ENCODE measurements at regions not wholly inside any gene's neighbourhood (a gene's known extent, or its start where the extent isn't known, plus 50 kb on each side); places are given as distances from the start of the nearest gene placed in this dataset.

- no peak overlapping the region for H3K27ac Mint-ChIP-seq
- no peak for DNase-seq (ENCODE audit: low spot score, unreplicated experiment)
- no peaks in the 10 kb centered on the region for H3K4me1 Mint-ChIP-seq (ENCODE audit: low read depth)
- peaks cover 5% of the 10 kb centered on the region for H3K9me3 Mint-ChIP-seq (ENCODE audit: low read depth)
- peaks cover 25% of the 10 kb centered on the region for H3K36me3 Mint-ChIP-seq (ENCODE audit: insufficient read depth)
- H3K27me3 Mint-ChIP-seq, result no peaks in the 10 kb centered on the region
- TF ChIP-seq CTCF (IDR thresholded peaks at IDR 0.05; ENCODE audit: unreplicated experiment), result no peak
- H3K4me3 Mint-ChIP-seq (ENCODE audit: low read depth), result no peak overlapping the region
These were observed 84.0 kb upstream of the ODAD2 start for GRCh38 chr10:28082885-28083284.

- Mint-ChIP-seq H3K4me1 (ENCODE audit: low read depth) (no peaks in the 10 kb centered on the region), H3K9me3 (ENCODE audit: low read depth) (peaks cover 5% of the 10 kb centered on the region), H3K4me3 (ENCODE audit: low read depth) (no peak overlapping the region), H3K36me3 (ENCODE audit: insufficient read depth) (peaks cover 26% of the 10 kb centered on the region), H3K27ac (no peak overlapping the region), H3K27me3 (no peaks in the 10 kb centered on the region)
- DNase-seq (ENCODE audit: low spot score, unreplicated experiment), result no peak
- no peak for TF ChIP-seq CTCF (IDR thresholded peaks at IDR 0.05; ENCODE audit: unreplicated experiment)
These were observed 83.4 kb upstream of the ODAD2 start for GRCh38 chr10:28082316-28082715.

GRCh38 chr10:28077889-28078288 is 79.0 kb upstream of the ODAD2 start:
- peaks cover 3% of the 10 kb centered on the region for H3K9me3 Mint-ChIP-seq (ENCODE audit: low read depth)
- no peaks in the 10 kb centered on the region for H3K27me3 Mint-ChIP-seq
- H3K36me3 Mint-ChIP-seq (ENCODE audit: insufficient read depth), result peaks cover 15% of the 10 kb centered on the region
- TF ChIP-seq CTCF (IDR thresholded peaks at IDR 0.05; ENCODE audit: unreplicated experiment), result no peak
- no peak overlapping the region for H3K4me3 Mint-ChIP-seq (ENCODE audit: low read depth)
- no peak for DNase-seq (ENCODE audit: low spot score, unreplicated experiment)
- H3K27ac Mint-ChIP-seq, result no peak overlapping the region
- H3K4me1 Mint-ChIP-seq (ENCODE audit: low read depth), result no peaks in the 10 kb centered on the region

- Mint-ChIP-seq H3K36me3 (ENCODE audit: insufficient read depth) (peaks cover 15% of the 10 kb centered on the region), H3K9me3 (ENCODE audit: low read depth) (peaks cover 3% of the 10 kb centered on the region), H3K4me3 (ENCODE audit: low read depth) (no peak overlapping the region), H3K4me1 (ENCODE audit: low read depth) (no peaks in the 10 kb centered on the region), H3K27me3 (no peaks in the 10 kb centered on the region), H3K27ac (no peak overlapping the region)
- no peak for TF ChIP-seq CTCF (IDR thresholded peaks at IDR 0.05; ENCODE audit: unreplicated experiment)
- DNase-seq (ENCODE audit: low spot score, unreplicated experiment), result no peak
These were observed 76.5 kb upstream of the ODAD2 start for GRCh38 chr10:28075424-28075823.

- no peak overlapping the region for H3K4me3 Mint-ChIP-seq (ENCODE audit: low read depth)
- H3K27ac Mint-ChIP-seq, result no peak overlapping the region
- H3K36me3 Mint-ChIP-seq (ENCODE audit: insufficient read depth), result peaks cover 18% of the 10 kb centered on the region
- peaks cover 5% of the 10 kb centered on the region for H3K9me3 Mint-ChIP-seq (ENCODE audit: low read depth)
- no peaks in the 10 kb centered on the region for H3K4me1 Mint-ChIP-seq (ENCODE audit: low read depth)
- no peak for DNase-seq (ENCODE audit: low spot score, unreplicated experiment)
- TF ChIP-seq CTCF (IDR thresholded peaks at IDR 0.05; ENCODE audit: unreplicated experiment), result no peak
- H3K27me3 Mint-ChIP-seq, result no peaks in the 10 kb centered on the region
These were observed 73.7 kb upstream of the ODAD2 start for GRCh38 chr10:28072573-28072972.

Measured in progenitor cell of endocrine pancreas (in vitro differentiated cells).